ENCODE measurements at regions not wholly inside any gene's neighbourhood (a gene's known extent, or its start where the extent isn't known, plus 50 kb on each side); places are given as distances from the start of the nearest gene placed in this dataset.

GRCh38 chr2:132038179-132038882 is 123.4 kb downstream of the ANKRD30BL start:
- TF ChIP-seq CTCF (IDR thresholded peaks at IDR 0.05; ENCODE audit: insufficient read depth, low read depth, low read length) (no peak), EZH2 (IDR thresholded peaks at IDR 0.05; ENCODE audit: insufficient read depth, low read length) (peak; percentile 94)

Measured in astrocyte (in vitro differentiated cells and primary cell).